Ishikawa (cell line): ENCODE measurements at regions not wholly inside any gene's neighbourhood (a gene's known extent, or its start where the extent isn't known, plus 50 kb on each side); places are given as distances from the start of the nearest gene placed in this dataset.

Source experiments
- CEBPB ChIP-seq: IDR thresholded peaks from 2 replicates; pipeline ENCODE4 v1.6.1; 2012
- CREB1 ChIP-seq: IDR thresholded peaks from 2 replicates; pipeline ENCODE4 v1.6.1; 2012; ENCODE audit warnings: low read depth
- EGR1 ChIP-seq: IDR thresholded peaks from 2 replicates; pipeline ENCODE4 v1.6.1; 2012
- EP300 ChIP-seq: IDR thresholded peaks from 2 replicates; pipeline ENCODE4 v1.6.1; 2012; ENCODE audit warnings: borderline replicate concordance
- FOXM1 ChIP-seq: IDR thresholded peaks from 2 replicates; pipeline ENCODE4 v1.6.1; 2012; ENCODE audit warnings: low read depth, borderline replicate concordance
- NFIC ChIP-seq: IDR thresholded peaks from 2 replicates; pipeline ENCODE4 v1.6.1; 2012
- RAD21 ChIP-seq: IDR thresholded peaks from 2 replicates; pipeline ENCODE4 v1.6.1; 2012; ENCODE audit warnings: low read depth
- TAF1 ChIP-seq: IDR thresholded peaks from 2 replicates; pipeline ENCODE4 v1.6.1; 2012; ENCODE audit warnings: low read depth, mild to moderate bottlenecking
- TCF12 ChIP-seq: IDR thresholded peaks from 2 replicates; pipeline ENCODE4 v1.6.1; 2012; ENCODE audit warnings: low read depth
- TEAD4 ChIP-seq: IDR thresholded peaks from 2 replicates; pipeline ENCODE4 v1.6.1; 2012
- YY1 ChIP-seq: IDR thresholded peaks from 2 replicates; pipeline ENCODE4 v1.6.1; 2012; ENCODE audit warnings: low read depth
- ZBTB7A ChIP-seq: IDR thresholded peaks from 2 replicates; pipeline ENCODE4 v1.6.1; 2012; ENCODE audit warnings: low read depth
- TF ChIP-seq, protein P1 (sequence below): IDR thresholded peaks from 2 replicates; pipeline ENCODE4 v1.6.1; 2012; ENCODE audit warnings: low read depth, mild to moderate bottlenecking
- TF ChIP-seq, protein P2 (sequence below): IDR thresholded peaks from 2 replicates; pipeline ENCODE4 v1.6.1; 2012
- TF ChIP-seq, protein P3 (sequence below): IDR thresholded peaks from 2 replicates; pipeline ENCODE4 v1.6.1; 2012

DNA sequence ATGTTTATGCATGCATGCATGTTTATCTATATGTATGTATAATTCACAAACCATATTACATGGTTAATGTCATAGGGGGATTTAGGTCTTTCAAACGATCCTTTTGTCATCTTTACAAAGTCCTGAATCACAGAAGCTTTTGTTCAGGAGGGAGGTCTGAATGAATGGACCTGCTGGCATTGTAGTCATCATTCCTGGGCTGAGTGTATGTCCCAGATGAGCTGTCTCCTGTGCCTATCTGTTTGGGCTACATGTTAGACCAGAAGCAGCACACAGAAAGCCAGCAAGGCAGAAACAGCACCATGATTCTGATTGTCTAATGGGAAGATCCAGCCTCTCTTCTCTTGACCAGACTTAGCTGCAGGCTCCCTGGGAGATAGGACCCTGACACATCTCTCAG lies 69.5 kb downstream of the ADM start:
- TF ChIP-seq TEAD4 (no peak), ZBTB7A (no peak), EP300 (no peak), EGR1 (no peak), YY1 (no peak), TCF12 (no peak), TAF1 (no peak), RAD21 (no peak)
- TF ChIP-seq, protein P1, sequence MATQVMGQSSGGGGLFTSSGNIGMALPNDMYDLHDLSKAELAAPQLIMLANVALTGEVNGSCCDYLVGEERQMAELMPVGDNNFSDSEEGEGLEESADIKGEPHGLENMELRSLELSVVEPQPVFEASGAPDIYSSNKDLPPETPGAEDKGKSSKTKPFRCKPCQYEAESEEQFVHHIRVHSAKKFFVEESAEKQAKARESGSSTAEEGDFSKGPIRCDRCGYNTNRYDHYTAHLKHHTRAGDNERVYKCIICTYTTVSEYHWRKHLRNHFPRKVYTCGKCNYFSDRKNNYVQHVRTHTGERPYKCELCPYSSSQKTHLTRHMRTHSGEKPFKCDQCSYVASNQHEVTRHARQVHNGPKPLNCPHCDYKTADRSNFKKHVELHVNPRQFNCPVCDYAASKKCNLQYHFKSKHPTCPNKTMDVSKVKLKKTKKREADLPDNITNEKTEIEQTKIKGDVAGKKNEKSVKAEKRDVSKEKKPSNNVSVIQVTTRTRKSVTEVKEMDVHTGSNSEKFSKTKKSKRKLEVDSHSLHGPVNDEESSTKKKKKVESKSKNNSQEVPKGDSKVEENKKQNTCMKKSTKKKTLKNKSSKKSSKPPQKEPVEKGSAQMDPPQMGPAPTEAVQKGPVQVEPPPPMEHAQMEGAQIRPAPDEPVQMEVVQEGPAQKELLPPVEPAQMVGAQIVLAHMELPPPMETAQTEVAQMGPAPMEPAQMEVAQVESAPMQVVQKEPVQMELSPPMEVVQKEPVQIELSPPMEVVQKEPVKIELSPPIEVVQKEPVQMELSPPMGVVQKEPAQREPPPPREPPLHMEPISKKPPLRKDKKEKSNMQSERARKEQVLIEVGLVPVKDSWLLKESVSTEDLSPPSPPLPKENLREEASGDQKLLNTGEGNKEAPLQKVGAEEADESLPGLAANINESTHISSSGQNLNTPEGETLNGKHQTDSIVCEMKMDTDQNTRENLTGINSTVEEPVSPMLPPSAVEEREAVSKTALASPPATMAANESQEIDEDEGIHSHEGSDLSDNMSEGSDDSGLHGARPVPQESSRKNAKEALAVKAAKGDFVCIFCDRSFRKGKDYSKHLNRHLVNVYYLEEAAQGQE: no peak
- TF ChIP-seq, protein P2, sequence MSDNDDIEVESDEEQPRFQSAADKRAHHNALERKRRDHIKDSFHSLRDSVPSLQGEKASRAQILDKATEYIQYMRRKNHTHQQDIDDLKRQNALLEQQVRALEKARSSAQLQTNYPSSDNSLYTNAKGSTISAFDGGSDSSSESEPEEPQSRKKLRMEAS: no peak
- TF ChIP-seq, protein P3, sequence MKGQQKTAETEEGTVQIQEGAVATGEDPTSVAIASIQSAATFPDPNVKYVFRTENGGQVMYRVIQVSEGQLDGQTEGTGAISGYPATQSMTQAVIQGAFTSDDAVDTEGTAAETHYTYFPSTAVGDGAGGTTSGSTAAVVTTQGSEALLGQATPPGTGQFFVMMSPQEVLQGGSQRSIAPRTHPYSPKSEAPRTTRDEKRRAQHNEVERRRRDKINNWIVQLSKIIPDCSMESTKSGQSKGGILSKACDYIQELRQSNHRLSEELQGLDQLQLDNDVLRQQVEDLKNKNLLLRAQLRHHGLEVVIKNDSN: no peak

DNA sequence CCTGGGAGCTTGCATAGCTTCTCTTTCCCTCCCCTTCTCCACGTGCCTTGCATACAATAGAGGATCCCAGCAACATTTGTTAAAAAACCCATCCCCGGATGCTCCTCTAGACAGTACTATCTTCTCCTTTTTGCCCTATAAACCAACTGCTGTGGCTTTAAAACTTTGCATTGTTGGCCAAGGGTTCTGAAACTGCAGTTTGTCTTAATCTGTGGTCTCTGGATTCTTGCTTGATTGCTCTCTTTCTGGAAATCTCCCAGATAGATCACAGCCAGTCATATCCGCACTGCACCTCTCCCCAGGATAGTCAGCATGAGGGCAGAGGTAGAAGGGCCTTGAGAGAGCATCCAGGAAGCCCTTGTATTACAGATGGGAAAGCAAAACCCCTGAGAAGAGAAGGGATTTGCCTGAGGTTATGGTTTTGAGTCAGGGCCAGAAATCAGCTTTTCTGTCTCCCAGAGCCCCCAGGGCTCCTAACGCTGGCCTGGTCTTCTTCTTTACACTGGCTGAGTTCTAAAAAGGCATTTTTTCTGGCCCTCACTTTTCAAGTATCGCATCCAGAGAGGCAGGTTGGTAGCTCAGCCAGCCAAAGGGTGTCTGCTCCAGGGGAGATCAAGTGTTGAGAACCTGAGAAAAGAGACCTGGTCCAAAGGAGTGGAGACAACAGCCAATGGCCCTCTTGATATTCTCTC lies 70.6 kb downstream of the ADM start:
- TF ChIP-seq TEAD4: no peak
- no peak for TF ChIP-seq EP300
- no peak for TF ChIP-seq ZBTB7A
- no peak for TF ChIP-seq FOXM1
- TF ChIP-seq RAD21: no peak
- no peak for TF ChIP-seq YY1
- no peak for TF ChIP-seq TAF1
- TF ChIP-seq TCF12: no peak
- TF ChIP-seq, protein P1: no peak
- TF ChIP-seq CREB1: no peak
- no peak for TF ChIP-seq EGR1
- TF ChIP-seq, protein P2: no peak
- no peak for TF ChIP-seq CEBPB
- TF ChIP-seq, protein P3: no peak
- TF ChIP-seq NFIC: no peak

DNA sequence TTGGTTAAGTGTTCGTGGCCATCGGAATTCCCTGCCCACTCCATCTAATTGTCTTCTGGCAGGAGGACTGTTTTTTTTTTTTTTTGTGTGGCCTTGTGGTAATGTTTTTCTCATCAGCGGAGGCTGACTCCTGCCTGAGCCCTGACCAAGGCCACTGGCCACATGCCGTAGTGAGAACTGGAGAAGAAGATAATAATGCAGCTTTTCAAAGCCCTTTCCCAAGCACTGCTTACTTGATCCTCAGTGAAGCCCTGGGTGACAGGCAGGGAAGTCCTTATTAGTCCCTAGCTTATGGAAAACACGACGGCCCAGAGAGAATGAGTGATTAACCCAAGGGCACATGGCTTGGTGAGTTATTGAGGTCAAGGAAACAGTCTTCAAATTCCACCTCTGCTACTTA lies 71.2 kb downstream of the ADM start:
- TF ChIP-seq EP300: no peak
- no peak for TF ChIP-seq ZBTB7A
- no peak for TF ChIP-seq TAF1
- TF ChIP-seq, protein P3: no peak
- no peak for TF ChIP-seq TCF12
- no peak for TF ChIP-seq TEAD4
- no peak for TF ChIP-seq EGR1
- no peak for TF ChIP-seq RAD21
- no peak for TF ChIP-seq CEBPB
- TF ChIP-seq NFIC: no peak

DNA sequence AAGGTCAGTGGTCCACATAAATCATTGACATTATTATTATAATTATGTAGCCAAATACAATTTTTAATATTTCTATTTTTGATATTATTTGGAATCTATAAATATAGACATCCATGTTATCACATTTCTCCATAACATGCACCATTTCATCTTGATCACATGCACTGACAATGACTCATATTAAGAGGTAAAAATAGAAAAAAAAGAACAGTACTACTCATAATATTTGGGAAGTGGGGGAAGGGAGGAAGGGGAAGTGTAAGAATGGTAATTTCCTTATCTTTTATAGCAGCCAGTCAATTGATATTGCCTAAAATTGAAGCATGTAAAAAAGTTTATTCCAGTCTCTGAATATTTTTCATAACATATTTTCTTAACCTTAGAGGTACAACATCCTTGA lies 72.3 kb downstream of the ADM start:
- no peak for TF ChIP-seq TEAD4
- TF ChIP-seq CEBPB: no peak
- TF ChIP-seq EGR1: no peak
- TF ChIP-seq TAF1: no peak
- TF ChIP-seq, protein P1: no peak
- TF ChIP-seq, protein P2: no peak
- no peak for TF ChIP-seq FOXM1
- no peak for TF ChIP-seq RAD21
- no peak for TF ChIP-seq EP300
- TF ChIP-seq ZBTB7A: no peak
